Suprapubic skin (tissue), 4 donors: ENCODE measurements at regions not wholly inside any gene's neighbourhood (a gene's known extent, or its start where the extent isn't known, plus 50 kb on each side); places are given as distances from the start of the nearest gene placed in this dataset.

Source experiments
- DNase-seq, 2 donors: peaks; one replicate each; pipeline ENCODE4 v3.0.0-alpha.2; 2019; ENCODE audit warnings: low spot score in 2 of 2
- H3K27ac ChIP-seq: fragments of 200-600 bp; sonication (generic); one replicate; pipeline ENCODE4 v1.5.1; 2019
- H3K27me3 ChIP-seq: fragments of 200-600 bp; sonication (generic); one replicate; pipeline ENCODE4 v1.5.1; 2019
- H3K36me3 ChIP-seq: fragments of 200-600 bp; sonication (generic); one replicate; pipeline ENCODE4 v1.5.1; 2019
- H3K4me1 ChIP-seq: fragments of 200-600 bp; sonication (generic); one replicate; pipeline ENCODE4 v1.5.1; 2019
- H3K4me3 ChIP-seq: fragments of 200-600 bp; sonication (generic); one replicate; pipeline ENCODE4 v1.5.1; 2019; ENCODE audit warnings: mild to moderate bottlenecking
- H3K9me3 ChIP-seq: fragments of 200-600 bp; sonication (generic); one replicate; pipeline ENCODE4 v1.5.1; 2019
- EP300 ChIP-seq: sonication (generic); formaldehyde crosslinking; IDR thresholded peaks from one replicate; pipeline ENCODE4 v1.6.1; 2017; ENCODE audit warnings: antibody characterized with exemption
- POLR2A ChIP-seq, 2 donors: fragments of 450-650 bp; IDR thresholded peaks; one replicate each; pipeline ENCODE4 v1.6.1; 2017; ENCODE audit warnings: antibody characterized with exemption in 2 of 2, mild to moderate bottlenecking in 2 of 2, moderate library complexity in 2 of 2
- POLR2AphosphoS5 ChIP-seq, 3 donors: sonication (generic); formaldehyde crosslinking; IDR thresholded peaks; one replicate each; pipeline ENCODE4 v1.6.1; 2017; ENCODE audit warnings: antibody characterized with exemption in 3 of 3
- WGBS: methylation state at CpG from one replicate; pipeline ENCODE4 v1.1.5; 2018; 5-methylcytosine and 5-hydroxymethylcytosine counted together
- TF ChIP-seq, protein P1 (sequence below), 2 donors: fragments of 200-600 bp in 1 of 2; fragments of 450-650 bp in 1 of 2; sonication (generic) in 1 of 2; IDR thresholded peaks; one replicate each; pipeline ENCODE4 v1.5.1; 2016 to 2019; ENCODE audit warnings: antibody characterized with exemption in 2 of 2, mild to moderate bottlenecking in 1 of 2, moderate library complexity in 1 of 2

DNA sequence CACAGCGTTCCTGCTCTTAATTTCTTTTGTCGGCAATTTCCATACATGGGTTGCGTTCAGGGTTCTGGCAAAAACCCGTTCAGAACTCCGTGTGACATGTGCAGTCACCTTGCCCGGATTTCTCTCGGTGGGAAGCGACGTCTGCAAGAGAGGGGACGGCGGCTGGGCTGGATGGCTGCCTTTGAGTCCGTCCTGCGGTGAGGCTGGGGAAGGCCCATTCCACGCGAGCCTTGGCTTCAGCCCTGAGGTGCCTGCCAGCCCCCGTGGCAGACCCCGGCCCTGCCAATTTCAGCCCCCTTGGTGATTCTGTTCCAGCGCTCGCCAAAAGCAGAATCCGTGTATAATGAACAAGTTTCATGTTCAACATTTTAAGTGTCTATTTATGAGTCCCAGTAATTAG, 72.6 kb upstream of the TSHZ3 start:
- WGBS, result 84% methylated on average over 20 of the region's 20 CpGs
- H3K9me3 ChIP-seq, result no peaks in the 10 kb centered on the region
- DNase-seq, result no peak
- TF ChIP-seq POLR2AphosphoS5 (IDR thresholded peaks at IDR 0.05), result no peak
- TF ChIP-seq POLR2A (IDR thresholded peaks at IDR 0.05), result no peak
- TF ChIP-seq, protein P1, sequence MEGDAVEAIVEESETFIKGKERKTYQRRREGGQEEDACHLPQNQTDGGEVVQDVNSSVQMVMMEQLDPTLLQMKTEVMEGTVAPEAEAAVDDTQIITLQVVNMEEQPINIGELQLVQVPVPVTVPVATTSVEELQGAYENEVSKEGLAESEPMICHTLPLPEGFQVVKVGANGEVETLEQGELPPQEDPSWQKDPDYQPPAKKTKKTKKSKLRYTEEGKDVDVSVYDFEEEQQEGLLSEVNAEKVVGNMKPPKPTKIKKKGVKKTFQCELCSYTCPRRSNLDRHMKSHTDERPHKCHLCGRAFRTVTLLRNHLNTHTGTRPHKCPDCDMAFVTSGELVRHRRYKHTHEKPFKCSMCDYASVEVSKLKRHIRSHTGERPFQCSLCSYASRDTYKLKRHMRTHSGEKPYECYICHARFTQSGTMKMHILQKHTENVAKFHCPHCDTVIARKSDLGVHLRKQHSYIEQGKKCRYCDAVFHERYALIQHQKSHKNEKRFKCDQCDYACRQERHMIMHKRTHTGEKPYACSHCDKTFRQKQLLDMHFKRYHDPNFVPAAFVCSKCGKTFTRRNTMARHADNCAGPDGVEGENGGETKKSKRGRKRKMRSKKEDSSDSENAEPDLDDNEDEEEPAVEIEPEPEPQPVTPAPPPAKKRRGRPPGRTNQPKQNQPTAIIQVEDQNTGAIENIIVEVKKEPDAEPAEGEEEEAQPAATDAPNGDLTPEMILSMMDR (IDR thresholded peaks at IDR 0.05), result no peak
- TF ChIP-seq EP300, result no peak
- no peak overlapping the region for H3K27ac ChIP-seq
- no peaks in the 10 kb centered on the region for H3K4me1 ChIP-seq
- no peaks in the 10 kb centered on the region for H3K36me3 ChIP-seq
- H3K4me3 ChIP-seq, result no peak overlapping the region
- H3K27me3 ChIP-seq, result peaks cover 14% of the 10 kb centered on the region

DNA sequence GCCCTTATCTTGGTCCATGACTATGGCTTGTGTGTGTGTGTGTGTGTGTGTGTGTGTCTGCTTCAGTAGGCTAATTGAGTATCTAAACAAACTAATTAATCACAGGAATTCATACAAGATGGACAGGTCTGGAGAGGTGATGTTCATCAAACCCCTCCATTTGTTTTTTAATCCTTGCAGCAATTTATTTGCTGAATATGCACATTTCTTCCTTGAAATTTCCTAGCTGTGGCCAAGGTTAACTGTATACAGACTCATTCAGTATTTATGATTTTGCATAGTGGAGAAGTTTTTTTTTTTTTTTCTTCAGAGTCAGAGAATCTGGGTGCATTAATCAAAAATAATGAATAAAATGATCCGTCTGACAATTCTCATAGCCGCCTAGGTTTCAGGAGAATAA, 74.7 kb upstream of the TSHZ3 start:
- Histone ChIP-seq H3K27me3 (peaks cover 14% of the 10 kb centered on the region), H3K27ac (no peak overlapping the region), H3K36me3 (no peaks in the 10 kb centered on the region), H3K4me1 (no peaks in the 10 kb centered on the region), H3K9me3 (no peaks in the 10 kb centered on the region), H3K4me3 (no peak overlapping the region)
- no peak for DNase-seq
- TF ChIP-seq POLR2AphosphoS5 (IDR thresholded peaks at IDR 0.05), result no peak
- TF ChIP-seq, protein P1 (IDR thresholded peaks at IDR 0.05), result no peak
- no peak for TF ChIP-seq POLR2A (IDR thresholded peaks at IDR 0.05)
- no peak for TF ChIP-seq EP300
- 93% methylated on average over 2 of the region's 2 CpGs for WGBS

DNA sequence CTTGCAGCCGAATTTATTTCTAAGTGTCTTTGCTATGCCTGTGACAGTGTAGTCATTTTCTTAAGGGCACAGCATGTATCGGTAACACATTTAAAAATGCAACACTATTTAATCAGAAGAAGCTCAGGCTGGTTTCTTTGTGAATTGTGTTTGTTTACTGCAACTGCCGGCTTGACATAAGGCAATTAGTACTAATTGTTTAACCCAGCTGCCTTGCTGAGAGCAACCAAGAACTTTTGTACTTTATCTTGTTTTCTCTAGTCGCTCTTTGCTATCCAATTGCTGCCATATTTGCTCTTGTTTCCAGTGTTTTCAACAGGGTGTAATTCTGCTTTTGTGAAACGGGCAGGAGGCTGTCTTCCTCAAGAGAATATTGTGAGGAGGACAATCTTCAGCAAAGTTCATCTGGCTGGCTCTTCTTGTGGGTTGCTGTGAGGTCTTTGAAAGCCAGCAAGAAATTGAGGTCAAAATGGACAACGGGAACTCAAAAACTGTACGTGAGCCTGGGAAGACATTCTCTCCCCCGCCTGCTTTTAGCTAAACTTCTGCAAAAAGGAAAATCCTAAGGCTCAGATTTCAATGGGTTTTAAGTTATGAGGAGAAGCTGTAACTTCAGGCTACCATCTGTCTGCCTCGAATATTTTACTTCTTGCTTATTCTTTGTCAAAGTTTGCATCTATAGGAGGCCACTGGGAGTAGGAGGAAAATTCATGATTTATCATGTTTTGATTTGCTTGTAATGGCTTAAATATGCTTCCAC, 75.8 kb upstream of the TSHZ3 start:
- WGBS, result 54% methylated on average over 9 of the region's 9 CpGs
- no peak for DNase-seq
- Histone ChIP-seq H3K4me1 (no peaks in the 10 kb centered on the region), H3K27ac (no peak overlapping the region), H3K36me3 (no peaks in the 10 kb centered on the region), H3K4me3 (no peak overlapping the region), H3K9me3 (no peaks in the 10 kb centered on the region), H3K27me3 (peaks cover 14% of the 10 kb centered on the region)
- TF ChIP-seq EP300 (no peak), POLR2AphosphoS5 (IDR thresholded peaks at IDR 0.05) (no peak), POLR2A (IDR thresholded peaks at IDR 0.05) (no peak)
- TF ChIP-seq, protein P1 (IDR thresholded peaks at IDR 0.05), result no peak

DNA sequence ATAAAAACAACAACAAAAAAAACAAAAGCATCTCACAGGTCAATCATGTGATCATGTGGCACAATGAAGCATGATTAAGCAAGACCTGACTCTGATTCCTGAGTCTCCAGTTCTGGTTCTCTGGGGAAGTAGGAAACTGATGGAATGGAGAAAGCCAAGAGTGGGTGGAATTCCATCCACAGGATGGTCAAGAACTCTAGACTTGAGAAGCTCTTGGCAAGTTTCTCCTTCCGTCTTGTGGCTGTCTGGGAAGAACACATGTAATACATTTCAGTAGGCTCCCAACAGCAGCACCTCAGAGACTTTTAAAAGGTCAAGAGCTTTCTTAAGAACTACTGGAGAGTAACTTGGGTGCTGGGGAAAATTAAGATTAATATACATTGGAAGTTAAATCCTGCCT, 78.6 kb upstream of the TSHZ3 start:
- Histone ChIP-seq H3K27ac (no peak overlapping the region), H3K27me3 (peaks cover 14% of the 10 kb centered on the region), H3K36me3 (no peaks in the 10 kb centered on the region), H3K4me3 (no peak overlapping the region), H3K9me3 (no peaks in the 10 kb centered on the region), H3K4me1 (no peaks in the 10 kb centered on the region)
- DNase-seq, result no peak
- WGBS, result 65% methylated on average over 1 of the region's 1 CpG
- TF ChIP-seq POLR2AphosphoS5 (IDR thresholded peaks at IDR 0.05), result no peak

DNA sequence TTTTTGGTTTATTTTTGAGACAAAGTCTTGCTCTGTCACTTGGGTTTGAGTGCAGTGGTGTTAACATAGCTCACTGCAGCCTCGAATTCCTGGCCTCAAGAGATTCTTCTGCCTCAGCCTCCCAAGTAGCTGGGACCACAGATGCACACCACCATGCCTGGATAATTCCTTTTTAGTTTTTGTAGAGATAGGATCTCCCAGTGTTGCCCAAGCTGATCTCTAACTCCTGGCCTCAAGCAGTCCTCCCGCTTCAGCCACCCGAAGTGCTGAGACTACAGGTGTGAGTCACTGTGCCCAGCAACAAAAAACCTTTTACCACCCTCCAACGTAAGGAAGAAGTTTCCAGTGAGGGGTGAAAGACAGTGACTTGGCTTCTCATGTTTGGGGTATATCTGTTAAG, 81.1 kb upstream of the TSHZ3 start:
- no peaks in the 10 kb centered on the region for H3K4me1 ChIP-seq
- H3K36me3 ChIP-seq, result no peaks in the 10 kb centered on the region
- H3K4me3 ChIP-seq, result no peak overlapping the region
- H3K9me3 ChIP-seq, result no peaks in the 10 kb centered on the region
- no peak for DNase-seq
- no peaks in the 10 kb centered on the region for H3K27me3 ChIP-seq
- no peak overlapping the region for H3K27ac ChIP-seq
- 79% methylated on average over 4 of the region's 4 CpGs for WGBS
- TF ChIP-seq, protein P1 (IDR thresholded peaks at IDR 0.05), result no peak
- TF ChIP-seq EP300, result no peak
- no peak for TF ChIP-seq POLR2A (IDR thresholded peaks at IDR 0.05)
- no peak for TF ChIP-seq POLR2AphosphoS5 (IDR thresholded peaks at IDR 0.05)
